ENCODE measurements at regions not wholly inside any gene's neighbourhood (a gene's known extent, or its start where the extent isn't known, plus 50 kb on each side); places are given as distances from the start of the nearest gene placed in this dataset.

- TF ChIP-seq SP2 (tag by site-specific recombination; IDR thresholded peaks at IDR 0.05) (no peak), TSHZ1 (tag by site-specific recombination; IDR thresholded peaks at IDR 0.05; ENCODE audit: borderline replicate concordance) (no peak)
These were observed 67.1 kb upstream of the GUCY1A1 start for GRCh38 chr4:155599596-155599995.

Data from HEK293 (cell line).